SK-N-MC (cell line): ENCODE measurements at regions not wholly inside any gene's neighbourhood (a gene's known extent, or its start where the extent isn't known, plus 50 kb on each side); places are given as distances from the start of the nearest gene placed in this dataset.

Experiments used
- EZH2 ChIP-seq: fragments of 200-600 bp; sonication (generic); IDR thresholded peaks from one replicate; pipeline ENCODE4 v1.6.1; 2017; ENCODE audit warnings: antibody characterized with exemption
- POLR2AphosphoS5 ChIP-seq: IDR thresholded peaks from 2 replicates; pipeline ENCODE4 v1.6.1; 2012; ENCODE audit warnings: mild to moderate bottlenecking, low read depth, low read length, borderline replicate concordance

GRCh38 chr5:8600843-8601242 is 731.9 kb downstream of the MTRR start:
- TF ChIP-seq POLR2AphosphoS5: no peak
- TF ChIP-seq EZH2: no peak
